ENCODE measurements at regions not wholly inside any gene's neighbourhood (a gene's known extent, or its start where the extent isn't known, plus 50 kb on each side); places are given as distances from the start of the nearest gene placed in this dataset.

- no peak for ATAC-seq
These were observed 682.8 kb downstream of the TBC1D22A start for GRCh38 chr22:47445212-47445611.

DNA sequence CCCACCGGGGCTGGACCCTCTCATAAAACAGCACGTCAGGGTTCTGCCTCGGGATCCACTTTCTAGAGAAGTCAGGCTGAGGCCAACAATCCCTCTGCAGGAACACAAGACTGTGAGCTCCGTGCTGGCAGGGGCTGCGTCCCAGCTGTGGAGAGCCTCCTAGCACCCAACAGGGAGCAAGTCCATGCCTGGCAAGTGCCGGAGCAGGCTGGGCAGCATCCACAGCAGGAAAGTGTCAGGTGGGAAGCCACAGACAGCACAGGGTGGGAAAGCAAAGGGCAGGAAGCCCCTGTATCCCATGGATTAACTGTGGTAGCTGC lies 682.3 kb downstream of the TBC1D22A start:
- no peak for ATAC-seq

- no peak for ATAC-seq
These were observed 681.6 kb downstream of the TBC1D22A start for GRCh38 chr22:47443836-47444745.

- ATAC-seq: no peak
These were observed 680.4 kb downstream of the TBC1D22A start for GRCh38 chr22:47442821-47443220.

DNA sequence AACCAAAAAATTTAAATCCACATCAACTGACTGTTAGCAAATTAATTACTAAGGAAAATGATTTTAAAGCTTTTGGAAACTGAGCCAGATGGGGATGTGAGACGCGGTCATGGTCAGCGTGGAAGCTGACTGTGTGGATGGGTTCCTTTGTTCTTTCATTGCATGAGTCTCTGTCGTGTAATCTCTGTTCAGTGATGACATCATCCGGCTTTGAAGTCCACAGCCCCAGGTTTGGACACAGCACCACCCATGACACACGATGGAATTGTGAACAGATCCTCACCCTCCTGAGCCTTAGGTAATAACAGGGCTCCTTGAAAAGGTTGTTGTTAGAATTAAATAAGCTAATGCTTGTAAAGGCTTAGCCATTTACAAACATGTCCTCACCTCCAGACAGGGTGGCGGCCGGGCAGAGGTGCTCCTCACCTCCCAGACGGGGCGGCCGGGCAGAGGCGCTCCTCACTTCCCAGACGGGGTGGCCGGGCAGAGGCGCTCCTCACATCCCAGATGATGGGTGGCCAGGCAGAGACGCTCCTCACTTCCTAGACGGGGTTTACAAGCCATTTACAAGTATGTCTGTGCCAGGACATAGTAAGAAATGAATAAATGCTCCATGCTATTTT lies 677.3 kb downstream of the TBC1D22A start:
- ATAC-seq: no peak

- no peak for ATAC-seq
These were observed 675.2 kb downstream of the TBC1D22A start for GRCh38 chr22:47437636-47438035.

DNA sequence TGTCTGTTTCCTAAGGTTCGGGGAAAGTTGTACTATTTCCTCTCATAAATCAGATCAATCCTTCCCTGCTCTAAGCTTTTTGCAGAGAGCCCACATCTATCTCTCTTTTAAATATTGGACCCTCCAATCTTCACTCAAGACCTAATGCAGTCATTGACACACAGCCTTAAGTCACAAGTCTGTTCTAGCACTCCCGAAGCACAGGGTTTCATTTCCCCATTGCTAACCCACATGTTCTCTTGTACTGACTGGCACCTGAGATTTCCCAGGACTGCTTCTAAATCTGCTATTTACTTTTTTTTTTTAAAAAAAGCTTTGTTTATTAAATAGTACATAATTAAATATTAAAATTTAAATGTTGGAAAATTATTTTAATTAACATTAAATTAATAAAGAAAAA lies 674.7 kb downstream of the TBC1D22A start:
- no peak for ATAC-seq

DNA sequence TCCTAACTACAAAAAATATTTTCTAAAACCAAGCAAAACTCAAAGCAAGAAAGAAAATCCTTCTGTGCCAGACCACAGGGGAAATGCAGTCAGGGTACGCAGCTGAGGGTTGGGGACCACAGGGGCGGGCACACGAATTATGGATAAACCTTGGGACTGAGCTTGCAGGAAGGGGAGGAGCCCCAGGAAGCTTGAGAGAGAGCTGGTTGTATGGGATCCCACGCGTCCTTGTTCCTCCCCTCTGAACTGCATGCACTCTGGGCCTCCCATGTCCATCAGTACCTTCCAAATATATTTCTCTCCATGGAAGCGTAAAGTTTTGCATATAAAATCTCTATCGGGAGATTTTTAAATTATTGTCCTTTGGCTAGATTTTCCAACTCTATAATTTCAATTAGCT lies 673.4 kb downstream of the TBC1D22A start:
- no peak for ATAC-seq

GRCh38 chr22:47435204-47435487 lies 672.7 kb downstream of the TBC1D22A start:
- ATAC-seq: no peak

DNA sequence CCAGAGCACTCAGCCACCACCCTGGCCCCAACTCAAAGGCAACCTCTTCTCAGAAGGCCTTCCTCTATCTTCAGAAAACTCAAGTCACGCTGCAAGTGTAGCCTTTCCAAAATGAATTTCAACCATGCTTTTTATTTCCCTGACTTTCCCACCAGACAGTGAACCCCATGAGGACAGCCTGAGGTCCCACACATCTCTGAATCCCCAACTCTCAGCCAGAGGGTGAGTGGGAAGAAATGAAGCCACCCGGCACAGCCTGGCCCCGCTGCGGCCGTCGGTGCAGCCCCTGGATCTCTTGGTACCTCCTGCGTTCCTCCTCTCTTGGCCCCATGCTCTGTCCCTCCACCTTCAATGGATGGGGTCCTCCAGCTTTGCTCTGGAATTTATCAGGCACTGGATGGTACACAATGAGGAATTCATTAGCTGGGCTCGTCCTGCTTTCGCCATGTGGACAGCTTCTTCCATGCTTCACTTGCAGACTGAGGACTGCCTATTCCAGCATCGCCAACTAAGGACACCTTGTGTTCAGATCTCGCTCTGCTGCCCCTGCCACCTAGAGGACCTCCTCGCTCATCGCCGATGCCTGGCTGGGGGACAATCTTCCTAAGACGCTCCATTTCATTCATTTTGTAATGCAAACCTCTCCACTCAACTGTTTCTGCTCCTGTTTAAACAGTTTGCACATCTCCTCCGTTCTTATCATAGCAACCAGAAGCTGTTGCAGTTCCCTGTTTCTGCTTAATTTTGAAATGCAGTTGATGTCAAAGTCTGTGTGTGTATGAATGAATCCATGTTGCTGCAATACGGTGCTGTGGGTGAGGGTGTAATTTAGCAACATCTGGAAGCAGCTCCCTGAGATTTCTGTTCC lies 672.1 kb downstream of the TBC1D22A start:
- no peak for ATAC-seq

DNA sequence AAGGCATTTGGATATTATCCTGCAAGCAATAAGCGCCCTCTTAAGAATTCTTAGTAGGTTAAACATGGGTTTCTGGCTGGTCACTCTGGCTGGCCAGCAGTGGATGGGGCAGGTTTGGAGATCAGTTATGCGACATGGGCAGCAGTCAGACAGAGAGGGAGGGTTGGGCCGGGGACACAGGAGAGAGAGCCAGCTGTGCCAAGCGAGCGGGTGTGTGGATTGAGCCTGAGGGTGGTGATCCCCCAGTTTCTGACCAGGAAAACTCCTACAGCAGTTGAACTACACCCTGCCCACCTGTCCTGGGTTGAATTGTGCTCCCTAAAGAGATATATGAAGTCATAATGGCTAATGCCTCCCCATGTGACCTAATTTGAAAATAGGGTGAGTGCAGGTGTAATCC lies 671.2 kb downstream of the TBC1D22A start:
- ATAC-seq: no peak

GRCh38 chr22:47432683-47433082 lies 670.2 kb downstream of the TBC1D22A start:
- ATAC-seq: no peak

GRCh38 chr22:47423861-47424820 lies 661.7 kb downstream of the TBC1D22A start:
- no peak for ATAC-seq

DNA sequence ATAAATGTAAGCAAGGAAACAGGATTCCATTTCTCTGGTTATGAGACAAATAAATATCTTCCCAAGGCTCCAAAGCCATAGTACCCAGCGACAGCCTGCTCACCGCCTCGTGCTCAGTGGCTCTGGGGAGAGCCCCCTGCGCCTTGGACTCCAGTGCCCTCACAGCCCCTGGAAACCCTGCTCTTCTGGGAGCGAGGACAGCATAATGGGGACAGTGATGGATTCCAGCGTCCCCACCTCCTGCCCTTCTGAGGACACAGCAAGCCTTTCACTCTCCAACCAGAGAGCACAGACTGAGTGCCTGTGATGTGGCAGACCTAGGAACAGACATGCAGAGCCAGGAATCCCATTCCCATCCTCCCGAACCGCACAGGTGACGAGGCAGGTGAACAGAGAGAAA lies 660.8 kb downstream of the TBC1D22A start:
- no peak for ATAC-seq

DNA sequence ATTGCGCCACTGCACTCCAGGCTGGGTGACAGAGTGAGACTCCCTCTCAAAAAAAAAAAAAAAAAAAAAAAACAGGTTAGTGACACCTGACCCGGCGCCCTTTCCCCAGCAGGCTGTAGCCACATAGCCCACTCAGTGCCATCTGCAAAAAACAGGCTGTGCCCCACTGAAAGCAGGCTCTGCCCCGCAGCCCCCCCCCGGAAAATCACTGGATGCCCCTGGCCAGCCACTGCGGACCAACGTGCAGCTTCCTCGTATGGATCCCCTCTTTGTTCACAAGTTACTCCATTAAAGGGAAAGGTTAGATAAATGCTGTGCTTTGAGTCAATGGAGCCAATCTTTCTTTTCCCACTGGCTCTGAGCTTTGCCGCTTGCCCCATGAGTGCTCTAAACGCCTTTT lies 660.3 kb downstream of the TBC1D22A start:
- no peak for ATAC-seq

DNA sequence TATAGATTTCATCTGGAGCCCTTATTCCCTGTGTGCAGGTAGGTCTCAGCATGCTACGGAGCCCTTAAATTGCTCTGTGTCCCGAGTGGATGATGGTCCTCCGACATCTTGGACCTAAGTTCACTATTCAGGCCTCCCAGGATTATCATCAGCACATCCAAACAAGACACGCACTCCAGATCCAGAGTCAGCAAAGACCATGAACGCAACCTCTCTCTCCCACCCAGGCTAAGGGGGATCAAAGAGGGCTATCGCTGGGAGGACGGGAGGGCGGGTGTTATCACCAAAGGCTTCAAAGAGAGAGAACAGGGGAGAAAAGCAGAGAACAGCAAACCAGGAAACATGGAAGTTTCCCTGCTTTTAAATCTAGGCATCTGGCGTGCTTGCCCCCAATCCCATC lies 659.4 kb downstream of the TBC1D22A start:
- ATAC-seq: no peak

GRCh38 chr22:47420211-47420610 lies 657.8 kb downstream of the TBC1D22A start:
- no peak for ATAC-seq

GRCh38 chr22:47419239-47419638 lies 656.8 kb downstream of the TBC1D22A start:
- ATAC-seq: no peak

GRCh38 chr22:47417699-47418098 lies 655.2 kb downstream of the TBC1D22A start:
- no peak for ATAC-seq

GRCh38 chr22:47411006-47411405 lies 648.6 kb downstream of the TBC1D22A start:
- ATAC-seq: no peak

- ATAC-seq: no peak
These were observed 647.3 kb downstream of the TBC1D22A start for GRCh38 chr22:47409539-47410275.

DNA sequence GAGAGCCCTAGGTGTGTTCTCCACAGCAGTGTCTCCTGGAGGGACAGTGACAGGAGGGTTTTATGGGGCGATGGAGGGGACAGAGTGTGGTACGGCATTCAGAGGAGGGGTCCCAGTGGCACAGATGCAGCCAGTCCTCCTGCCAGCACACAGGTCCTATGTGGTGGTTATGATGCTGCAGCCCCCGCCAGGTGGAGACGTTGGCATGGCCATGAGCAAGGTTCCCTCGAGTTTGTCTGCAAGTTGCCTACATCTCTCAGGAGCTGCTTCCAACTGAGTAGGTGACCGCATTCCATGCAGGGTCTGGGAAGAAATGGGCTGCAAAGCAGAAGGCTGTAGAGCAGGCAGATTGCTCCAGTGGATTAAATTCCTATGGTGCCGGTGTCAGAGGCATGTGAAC lies 646.0 kb downstream of the TBC1D22A start:
- ATAC-seq: no peak

All from activated CD4-positive, CD25-positive, alpha-beta regulatory T cell treated with anti-CD3 and anti-CD28 coated beads, Interleukin-2, amount 50 U/mL, for 24 hours (primary cell).